Endothelial cell of umbilical vein (primary cell): ENCODE measurements at regions not wholly inside any gene's neighbourhood (a gene's known extent, or its start where the extent isn't known, plus 50 kb on each side); places are given as distances from the start of the nearest gene placed in this dataset.
"Not testable (repeated sequence)": the region's sequence is repeated elsewhere in the genome, so short reads cannot be mapped to it uniquely, and the experiment has no call there.

Experiments
- BruUV-seq: library from RNA; stranded (reverse); fragments of 400-500 nt; replicated peaks from 2 replicates; lab custom pipeline; 2021; lab: Mats Ljungman, UMichigan
- CTCF ChIA-PET: fragments of 300-600, 350-600 bp; sonication (Branson Sonifier 250); formaldehyde crosslinking; loops from one replicate; lab custom pipeline; 2021; ENCODE audit warnings: antibody characterized with exemption, inconsistent platforms; lab: Charles Lee
- POLR2A ChIA-PET: fragments of 300-600, 350-600 bp; sonication (Branson Sonifier 250); formaldehyde crosslinking; loops from one replicate; lab custom pipeline; 2021; ENCODE audit warnings: antibody characterized with exemption, inconsistent platforms; lab: Charles Lee
- DNase-seq: peaks from one replicate; pipeline ENCODE4 v3.0.0-alpha.2; 2011; ENCODE audit warnings: low read depth, low spot score
- FAIRE-seq: peaks from 2 replicates; lab custom pipeline; 2011; peaks lifted over from hg19 to GRCh38; lab: Jason Lieb, UNC
- H2AFZ ChIP-seq: 2 replicates; pipeline ENCODE4 v1.6.0; 2012; ENCODE audit warnings: low read depth, low read length, control low read depth, inconsistent platforms
- H3K27ac ChIP-seq: 2 replicates; pipeline ENCODE4 v1.5.1; 2011; ENCODE audit warnings: low read depth, mild to moderate bottlenecking, control low read depth, low read length, moderate library complexity; ENCODE audit not compliant: insufficient read depth
- H3K27me3 ChIP-seq, 2 experiments: 2 replicates each; pipeline versions ENCODE4 v1.6.0 to v1.6.1; 2011; ENCODE audit warnings: low read length in 2 of 2, mixed read lengths in 1 of 2; ENCODE audit not compliant: control insufficient read depth in 2 of 2, insufficient read depth in 2 of 2
- H3K36me3 ChIP-seq, 2 experiments: 2 replicates in 1 of 2; 3 replicates in 1 of 2; pipeline ENCODE4 v1.5.1; 2011; ENCODE audit warnings: low read length in 2 of 2, mild to moderate bottlenecking in 1 of 2, moderate library complexity in 1 of 2; ENCODE audit not compliant: control insufficient read depth in 2 of 2, insufficient read depth in 2 of 2; ENCODE audit errors: extremely low read depth in 1 of 2
- H3K4me1 ChIP-seq: 3 replicates; pipeline ENCODE4 v1.5.1; 2011; ENCODE audit warnings: mild to moderate bottlenecking, low read length; ENCODE audit not compliant: control insufficient read depth, insufficient read depth; ENCODE audit errors: extremely low read depth
- H3K4me2 ChIP-seq: 2 replicates; pipeline ENCODE4 v1.6.1; 2011; ENCODE audit warnings: low read length, control low read depth, mixed read lengths; ENCODE audit not compliant: insufficient read depth
- H3K4me3 ChIP-seq, 3 experiments: fragments of 200-600 bp in 1 of 3; sonication (generic), shearing (Covaris generic) in 1 of 3; replicated peaks in 1 of 3; 2 replicates each; pipeline ENCODE4 v1.5.1; 2011 to 2016; ENCODE audit warnings: control low read depth in 3 of 3, low read length in 3 of 3, mild to moderate bottlenecking in 2 of 3, inconsistent platforms in 1 of 3, low read depth in 1 of 3, moderate library complexity in 1 of 3; ENCODE audit not compliant: insufficient read depth in 1 of 3
- H3K79me2 ChIP-seq: 2 replicates; pipeline ENCODE4 v1.6.0; 2012; ENCODE audit warnings: low read length, inconsistent platforms; ENCODE audit not compliant: control insufficient read depth, insufficient read depth
- H3K9ac ChIP-seq: replicated peaks from 2 replicates; pipeline ENCODE3; 2011; ENCODE audit warnings: low read length, control low read depth; ENCODE audit not compliant: insufficient read depth; ENCODE audit errors: extremely low read depth
- H3K9me1 ChIP-seq: replicated peaks from 3 replicates; pipeline ENCODE4 v1.6.0; 2011; ENCODE audit warnings: mild to moderate bottlenecking, low read length; ENCODE audit not compliant: control insufficient read depth, insufficient read depth; ENCODE audit errors: extremely low read depth
- H3K9me3 ChIP-seq: replicated peaks from 2 replicates; pipeline ENCODE4 v1.5.1; 2012; ENCODE audit warnings: low read length, inconsistent platforms; ENCODE audit not compliant: control insufficient read depth, insufficient read depth
- H4K20me1 ChIP-seq: replicated peaks from 2 replicates; pipeline ENCODE3; 2011; ENCODE audit warnings: mild to moderate bottlenecking, low read length; ENCODE audit not compliant: control insufficient read depth, insufficient read depth; ENCODE audit errors: extremely low read depth
- FOS ChIP-seq: IDR thresholded peaks from 2 replicates; pipeline ENCODE4 v1.6.1; 2011; ENCODE audit warnings: mild to moderate bottlenecking, low read length, moderate library complexity, borderline replicate concordance; ENCODE audit not compliant: insufficient read depth
- GATA2 ChIP-seq: IDR thresholded peaks from 2 replicates; pipeline ENCODE4 v1.7.0; 2011; ENCODE audit warnings: low read depth, mild to moderate bottlenecking, moderate library complexity, mixed read lengths, low read length; ENCODE audit not compliant: insufficient read length, insufficient read depth
- JUN ChIP-seq: IDR thresholded peaks from 2 replicates; pipeline ENCODE4 v1.6.1; 2011; ENCODE audit warnings: borderline replicate concordance, low read depth; ENCODE audit not compliant: insufficient read length, insufficient read depth
- MYC ChIP-seq: IDR thresholded peaks from one replicate; pipeline ENCODE4 v1.6.1; 2011; ENCODE audit warnings: mild to moderate bottlenecking, low read depth, low read length
- POLR2A ChIP-seq: IDR thresholded peaks from 2 replicates; pipeline ENCODE4 v1.6.1; 2012; ENCODE audit warnings: low read depth, mild to moderate bottlenecking, control low read depth, low read length
- POLR2AphosphoS5 ChIP-seq: IDR thresholded peaks from 2 replicates; pipeline ENCODE4 v1.6.1; 2012; ENCODE audit warnings: low read depth, mild to moderate bottlenecking, control low read depth, low read length, moderate library complexity; ENCODE audit not compliant: insufficient read depth
- dilution Hi-C: fragments of 300-500 bp; cut with MboI; formaldehyde crosslinking; loops from one replicate; pipeline ENCODE4 v1.15.0; 2019; ENCODE audit warnings: low sequenced_read_pairs; ENCODE audit not compliant: extremely low pct_ligation_motif_present
- intact Hi-C: fragments of 100-400 bp; cut with micrococcal nuclease; formaldehyde crosslinking; loops from one replicate; pipeline ENCODE4 v1.10.0; 2022
- TF ChIP-seq, protein P1 (sequence below), 2 donors: IDR thresholded peaks; 1 replicate in 1 of 2; 2 replicates in 1 of 2; pipeline ENCODE4 v1.5.1; 2011; ENCODE audit warnings: low read length in 2 of 2, mild to moderate bottlenecking in 2 of 2, moderate library complexity in 2 of 2, control low read depth in 1 of 2, inconsistent platforms in 1 of 2, low read depth in 1 of 2; ENCODE audit not compliant: insufficient read depth in 1 of 2; ENCODE audit errors: extremely low read depth in 1 of 2

DNA sequence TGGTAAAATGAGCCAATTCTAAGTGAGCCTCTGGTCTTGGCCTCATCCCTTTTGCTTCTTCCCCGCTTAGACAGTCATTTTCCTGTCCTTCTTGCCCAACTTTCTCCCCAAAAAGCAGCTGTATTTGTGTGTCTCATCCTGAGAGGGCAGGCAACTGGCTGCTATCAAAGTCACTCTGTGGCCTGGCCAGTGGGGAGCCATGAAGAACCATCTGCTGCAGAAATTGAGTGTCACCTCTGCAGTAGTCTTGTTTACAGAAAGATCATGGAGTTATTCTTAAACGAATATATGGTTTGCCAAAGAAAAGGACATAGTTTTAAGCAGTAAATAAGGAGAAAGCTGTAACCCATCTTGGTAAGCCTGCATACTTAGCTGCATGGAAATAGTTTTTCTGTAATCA lies 233.6 kb upstream of the ELAVL2 start:
- POLR2A ChIA-PET = no interaction called here
- dilution Hi-C loops = no loop called here
- intact Hi-C loops = no loop called here
- H4K20me1 ChIP-seq = no peaks in the 10 kb centered on the region
- H3K9me1 ChIP-seq = no peaks in the 10 kb centered on the region
- BruUV-seq = no TSS peak
- H3K79me2 ChIP-seq = no peaks in the 10 kb centered on the region
- TF ChIP-seq POLR2A (no peak), MYC (no peak), JUN (no peak), POLR2AphosphoS5 (no peak)
- H3K27ac ChIP-seq = no peak overlapping the region
- no peaks in the 10 kb centered on the region for H3K27me3 ChIP-seq
- no peaks in the 10 kb centered on the region for H3K4me1 ChIP-seq
- CTCF ChIA-PET = no interaction called here
- H3K4me3 ChIP-seq = no peak overlapping the region
- no peak for DNase-seq
- no peak for FAIRE-seq
- H3K4me2 ChIP-seq = no peak overlapping the region
- H3K36me3 ChIP-seq = no peaks in the 10 kb centered on the region
- H3K9me3 ChIP-seq = peaks cover 3% of the 10 kb centered on the region
- no peak overlapping the region for H2AFZ ChIP-seq
- no peak overlapping the region for H3K9ac ChIP-seq

DNA sequence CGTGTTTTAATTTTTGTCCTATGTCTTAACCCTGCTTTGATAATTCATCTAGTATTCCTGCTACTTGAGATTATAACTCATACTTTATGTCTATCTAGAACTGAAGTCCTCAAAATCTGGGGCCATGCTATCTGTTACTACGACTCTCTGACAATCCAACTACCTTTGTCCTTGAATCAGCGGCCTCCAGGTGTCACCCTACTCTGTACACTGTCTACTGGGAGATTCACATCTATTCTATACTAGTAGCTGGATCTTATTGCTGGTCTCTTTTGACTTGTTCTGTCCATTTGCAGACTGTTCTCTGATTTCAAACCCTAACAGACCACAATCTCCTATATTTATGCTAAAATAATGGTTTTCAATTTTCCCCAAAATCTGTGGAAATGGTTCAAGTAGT lies 225.5 kb upstream of the ELAVL2 start:
- POLR2A ChIA-PET = no interaction called here
- Histone ChIP-seq H2AFZ (no peak overlapping the region), H3K9me3 (peaks cover 1% of the 10 kb centered on the region), H3K79me2 (no peaks in the 10 kb centered on the region), H3K36me3 (no peaks in the 10 kb centered on the region), H3K9ac (no peak overlapping the region), H3K4me1 (no peaks in the 10 kb centered on the region), H3K27me3 (no peaks in the 10 kb centered on the region), H3K4me3 (no peak overlapping the region), H4K20me1 (no peaks in the 10 kb centered on the region), H3K27ac (no peak overlapping the region), H3K9me1 (no peaks in the 10 kb centered on the region), H3K4me2 (no peak overlapping the region)
- BruUV-seq = no TSS peak
- dilution Hi-C loops = no loop called here
- TF ChIP-seq, protein P1, sequence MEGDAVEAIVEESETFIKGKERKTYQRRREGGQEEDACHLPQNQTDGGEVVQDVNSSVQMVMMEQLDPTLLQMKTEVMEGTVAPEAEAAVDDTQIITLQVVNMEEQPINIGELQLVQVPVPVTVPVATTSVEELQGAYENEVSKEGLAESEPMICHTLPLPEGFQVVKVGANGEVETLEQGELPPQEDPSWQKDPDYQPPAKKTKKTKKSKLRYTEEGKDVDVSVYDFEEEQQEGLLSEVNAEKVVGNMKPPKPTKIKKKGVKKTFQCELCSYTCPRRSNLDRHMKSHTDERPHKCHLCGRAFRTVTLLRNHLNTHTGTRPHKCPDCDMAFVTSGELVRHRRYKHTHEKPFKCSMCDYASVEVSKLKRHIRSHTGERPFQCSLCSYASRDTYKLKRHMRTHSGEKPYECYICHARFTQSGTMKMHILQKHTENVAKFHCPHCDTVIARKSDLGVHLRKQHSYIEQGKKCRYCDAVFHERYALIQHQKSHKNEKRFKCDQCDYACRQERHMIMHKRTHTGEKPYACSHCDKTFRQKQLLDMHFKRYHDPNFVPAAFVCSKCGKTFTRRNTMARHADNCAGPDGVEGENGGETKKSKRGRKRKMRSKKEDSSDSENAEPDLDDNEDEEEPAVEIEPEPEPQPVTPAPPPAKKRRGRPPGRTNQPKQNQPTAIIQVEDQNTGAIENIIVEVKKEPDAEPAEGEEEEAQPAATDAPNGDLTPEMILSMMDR (IDR thresholded peaks at IDR 0.05; ENCODE audit: extremely low read depth in 1 of 2, insufficient read depth in 1 of 2, low read depth in 1 of 2, low read length in 2 of 2) = no peak
- TF ChIP-seq GATA2 (no peak), MYC (no peak), FOS (no peak), JUN (no peak)
- FAIRE-seq = no peak
- CTCF ChIA-PET = no interaction called here
- DNase-seq = no peak
- intact Hi-C loops = no loop called here

DNA sequence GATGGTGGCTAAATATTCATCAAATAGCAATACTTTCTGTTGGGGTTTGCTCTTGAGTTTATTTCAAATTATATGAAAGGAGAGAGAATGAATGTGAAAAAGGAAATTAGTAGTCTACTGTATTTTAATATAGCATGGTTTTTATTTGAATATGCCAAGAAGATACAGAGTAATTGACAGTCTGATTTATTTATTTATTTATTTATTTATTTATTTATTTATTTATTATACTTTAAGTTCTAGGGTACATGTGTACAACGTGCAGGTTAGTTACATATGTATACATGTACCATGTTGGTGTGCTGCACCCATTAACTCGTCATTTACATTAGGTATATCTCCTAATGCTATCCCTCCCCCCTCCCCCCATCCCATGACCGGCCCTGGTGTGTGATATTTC lies 224.2 kb upstream of the ELAVL2 start:
- intact Hi-C loops, H3K4me1 ChIP-seq, H2AFZ ChIP-seq, H3K27ac ChIP-seq, DNase-seq, H3K9me1 ChIP-seq, dilution Hi-C loops, H3K9ac ChIP-seq, H3K36me3 ChIP-seq, H3K79me2 ChIP-seq, H3K4me3 ChIP-seq, CTCF ChIA-PET, BruUV-seq, FAIRE-seq, H3K4me2 ChIP-seq, POLR2A ChIA-PET, H3K27me3 ChIP-seq, H4K20me1 ChIP-seq, H3K9me3 ChIP-seq: not testable (repeated sequence)
